HG03432 (cell line): ENCODE measurements at regions not wholly inside any gene's neighbourhood (a gene's known extent, or its start where the extent isn't known, plus 50 kb on each side); places are given as distances from the start of the nearest gene placed in this dataset.
"Not testable (repeated sequence)": the region's sequence is repeated elsewhere in the genome, so short reads cannot be mapped to it uniquely, and the experiment has no call there.

Experiments used
- ATAC-seq: cut with Tn5 transposase; IDR thresholded peaks from one replicate; pipeline ENCODE4 v1.9.1; 2021; ENCODE audit warnings: mild to moderate bottlenecking, moderate library complexity; ENCODE audit not compliant: unreplicated experiment

DNA sequence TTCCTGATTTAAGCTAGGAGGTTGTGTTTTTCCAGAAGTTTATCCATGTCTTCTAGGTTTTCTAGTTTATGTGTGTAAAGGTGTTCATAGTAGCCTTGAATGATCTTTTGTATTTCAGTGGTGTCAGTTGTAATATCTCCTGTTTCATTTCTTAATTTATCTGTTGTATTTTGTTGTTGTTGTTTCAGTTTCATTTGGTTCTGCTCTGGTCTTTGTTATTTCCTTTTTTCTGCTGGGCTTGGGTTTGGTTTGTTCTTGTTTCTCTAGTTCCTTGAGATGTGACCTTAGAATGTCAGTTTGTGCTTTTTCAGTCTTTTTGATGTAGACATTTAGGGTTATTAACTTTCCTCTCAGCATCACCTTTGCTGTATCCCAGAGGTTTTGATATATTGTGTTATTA, 62.8 kb downstream of the SCP2D1 start:
- not testable (repeated sequence) for ATAC-seq

- ATAC-seq: no peak
Observed at GRCh38 chr20:18879262-18879661, 65.7 kb downstream of the SCP2D1 start.

DNA sequence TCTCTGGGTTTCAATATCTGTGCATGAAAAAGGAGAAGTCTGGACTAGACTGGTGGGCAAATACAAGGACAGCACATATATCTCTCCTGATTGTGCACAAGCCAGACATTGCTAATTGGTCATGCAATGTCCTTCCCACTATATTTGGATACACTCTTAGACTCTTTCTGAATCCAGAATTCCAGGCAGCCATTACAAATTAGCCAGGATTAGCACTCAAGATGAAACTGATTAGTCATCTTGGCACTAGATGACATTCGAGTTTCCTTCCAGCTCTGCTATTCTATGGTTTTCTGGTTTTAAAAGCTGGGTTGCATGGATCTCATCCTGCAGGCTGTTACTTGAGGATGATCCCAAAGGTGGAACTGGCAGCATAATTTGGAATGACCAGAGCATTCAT, 73.2 kb downstream of the SCP2D1 start:
- ATAC-seq: no peak

GRCh38 chr20:18901980-18902737, 88.6 kb downstream of the SCP2D1 start:
- no peak for ATAC-seq

- ATAC-seq: no peak
Observed at GRCh38 chr20:18904192-18904591, 90.6 kb downstream of the SCP2D1 start.

GRCh38 chr20:18904624-18905023, 91.0 kb downstream of the SCP2D1 start:
- no peak for ATAC-seq

DNA sequence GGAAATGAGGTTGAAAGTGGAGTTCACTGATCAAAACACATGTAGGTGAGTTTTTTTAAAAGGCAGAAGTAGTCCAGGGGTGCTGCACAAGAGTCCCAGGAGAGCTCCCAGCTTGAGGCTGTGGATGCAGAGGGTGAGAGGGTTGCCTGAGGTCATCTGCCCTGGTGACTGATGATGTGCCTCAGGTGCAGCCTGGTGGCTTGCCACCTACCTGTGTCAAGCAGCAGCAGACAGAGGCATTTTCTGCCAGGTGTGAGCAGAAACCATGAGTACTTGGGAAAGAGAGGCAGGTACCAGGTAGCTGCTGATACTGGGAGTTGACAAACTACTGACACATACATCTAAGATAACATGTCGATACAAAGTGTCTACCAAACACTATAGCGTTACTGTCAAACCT, 92.5 kb downstream of the SCP2D1 start:
- no peak for ATAC-seq

DNA sequence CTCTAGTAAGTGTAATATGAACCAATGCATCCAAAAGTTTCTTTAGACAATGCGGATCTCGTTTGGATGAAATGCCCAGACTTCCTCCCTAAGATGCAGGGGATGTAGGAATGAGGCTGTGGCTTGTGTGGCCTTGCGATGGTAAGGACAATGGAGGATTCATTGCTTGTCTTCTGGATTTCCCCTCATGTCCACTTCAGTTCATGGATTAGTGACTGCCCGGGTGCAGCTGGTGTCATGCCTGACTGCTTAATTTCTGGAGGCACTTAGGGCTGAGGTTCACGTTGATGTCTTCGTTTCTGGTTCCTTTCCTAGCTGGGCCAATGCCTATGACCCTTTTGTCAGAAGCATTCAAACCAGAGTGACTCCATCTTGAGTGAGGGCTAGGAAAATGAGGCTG, 93.8 kb downstream of the SCP2D1 start:
- ATAC-seq: no peak

DNA sequence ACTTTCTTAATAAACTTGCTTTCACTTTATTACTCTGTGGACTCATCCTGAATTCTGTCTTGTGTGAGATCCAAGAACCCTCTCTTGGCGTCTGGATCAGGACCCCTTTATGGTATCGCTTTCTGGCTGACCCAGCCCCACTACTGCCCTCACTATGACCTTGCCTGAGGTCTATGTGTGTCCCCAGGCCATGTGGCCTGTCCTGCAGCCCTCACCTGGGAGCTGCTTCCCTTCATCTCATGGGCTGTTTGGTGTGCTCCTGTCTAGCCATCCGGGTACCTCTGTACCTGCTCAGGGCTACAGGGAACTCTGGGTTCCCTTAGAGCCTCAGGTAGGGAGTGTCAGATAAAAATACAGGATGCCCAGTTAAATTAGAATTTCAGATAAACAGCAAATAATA, 94.5 kb downstream of the SCP2D1 start:
- no peak for ATAC-seq

- no peak for ATAC-seq
Observed at GRCh38 chr20:18909254-18909653, 95.7 kb downstream of the SCP2D1 start.

DNA sequence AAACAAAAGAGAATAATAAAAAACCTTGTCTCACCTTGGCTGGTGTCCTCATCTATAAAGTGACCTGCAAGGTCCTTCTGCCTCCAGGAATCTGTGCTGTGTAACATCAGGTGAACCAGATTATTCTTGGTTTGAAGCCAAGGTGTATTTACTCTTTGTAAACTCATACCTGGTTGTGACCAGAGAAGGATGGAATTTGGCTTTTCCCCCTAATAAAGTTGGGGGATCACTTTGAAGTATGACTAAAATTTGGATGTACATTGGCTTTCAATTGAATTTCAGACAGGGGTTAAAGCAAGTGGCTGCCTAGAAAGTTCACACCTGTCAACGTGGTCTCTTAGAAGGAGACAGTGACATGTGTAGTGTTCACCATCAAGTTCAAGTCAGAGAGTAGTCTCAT, 100.1 kb downstream of the SCP2D1 start:
- ATAC-seq: no peak

GRCh38 chr20:18914796-18915195, 101.2 kb downstream of the SCP2D1 start:
- no peak for ATAC-seq

GRCh38 chr20:18916886-18917750, 103.5 kb downstream of the SCP2D1 start:
- no peak for ATAC-seq

GRCh38 chr20:18919996-18920395, 106.4 kb downstream of the SCP2D1 start:
- no peak for ATAC-seq

DNA sequence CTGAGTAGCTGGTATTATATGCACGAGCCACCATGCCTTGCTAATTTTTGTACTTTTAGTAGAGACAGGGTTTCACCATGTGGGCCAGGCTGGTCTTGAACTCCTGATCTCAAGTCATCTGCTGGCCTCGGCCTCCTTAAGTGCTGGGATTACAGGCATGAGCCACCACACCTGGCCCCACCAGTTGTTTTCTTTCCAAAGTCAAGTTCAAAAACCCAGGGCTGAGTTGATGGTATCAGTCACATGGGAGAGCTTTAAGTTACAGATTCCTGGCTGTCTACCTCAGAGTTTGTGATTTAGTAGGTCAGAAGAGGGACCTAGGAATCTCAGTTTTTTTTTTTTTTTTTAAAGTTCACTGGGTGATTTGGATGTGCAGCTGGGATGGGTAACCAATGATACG, 107.7 kb downstream of the SCP2D1 start:
- ATAC-seq: no peak

DNA sequence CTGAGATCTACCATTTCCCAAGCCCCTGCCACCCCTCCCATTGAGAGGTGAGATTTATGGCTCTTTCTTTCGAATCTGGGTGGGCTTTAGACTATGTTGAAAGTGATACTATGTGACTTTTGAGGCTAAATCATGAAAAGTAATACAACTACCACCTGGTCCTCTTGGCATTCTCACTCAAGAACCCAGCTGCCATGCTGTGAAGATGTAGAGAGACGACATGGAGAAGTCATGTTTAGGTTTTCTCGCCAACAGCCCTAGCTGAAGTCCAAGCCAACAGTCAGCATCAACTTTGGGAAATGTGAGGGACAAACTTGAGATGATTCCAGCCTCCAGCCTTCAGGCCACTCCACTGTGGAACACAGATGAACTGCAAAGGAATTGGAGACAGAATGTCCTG, 108.7 kb downstream of the SCP2D1 start:
- ATAC-seq: no peak

DNA sequence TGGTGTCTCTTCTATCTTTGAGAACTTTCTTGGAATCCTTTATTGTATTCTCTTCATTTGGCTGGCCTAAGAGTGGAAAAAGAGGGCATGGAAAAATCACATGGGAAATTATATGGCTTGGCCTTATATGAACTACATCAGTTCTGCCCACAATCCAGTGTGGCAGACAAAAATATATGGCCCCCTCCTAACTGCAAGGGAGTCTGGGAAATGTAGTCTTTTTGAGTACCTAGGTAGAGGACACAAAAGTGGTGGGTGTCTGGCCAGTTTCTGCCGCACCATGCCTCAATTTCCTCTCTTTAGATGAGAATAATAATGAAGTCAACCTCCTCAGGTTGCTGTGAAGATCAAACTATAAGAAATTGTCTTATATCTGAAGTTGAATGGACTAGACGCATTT, 109.3 kb downstream of the SCP2D1 start:
- ATAC-seq: no peak

GRCh38 chr20:18926965-18927364, 113.4 kb downstream of the SCP2D1 start:
- no peak for ATAC-seq

- no peak for ATAC-seq
Observed at GRCh38 chr20:18928626-18929025, 115.0 kb downstream of the SCP2D1 start.

DNA sequence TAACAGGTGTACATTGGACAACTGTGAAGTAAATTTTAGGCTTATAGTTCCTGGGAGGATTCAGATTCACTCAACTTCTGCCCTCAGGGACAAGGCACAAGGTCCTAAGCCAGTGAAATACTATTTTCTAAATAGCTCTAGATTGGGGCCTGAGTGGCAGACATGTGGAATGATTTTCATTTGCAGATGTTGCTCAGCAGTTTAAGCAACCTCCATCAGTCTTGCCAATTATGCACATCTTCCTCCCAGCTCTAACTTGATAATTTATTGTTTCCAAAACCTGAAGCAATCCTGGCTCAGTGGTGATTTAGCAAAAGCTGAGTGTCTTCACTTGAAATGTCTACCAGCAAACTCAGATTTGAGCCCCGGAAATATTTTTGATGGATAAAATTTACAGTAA, 116.2 kb downstream of the SCP2D1 start:
- no peak for ATAC-seq

DNA sequence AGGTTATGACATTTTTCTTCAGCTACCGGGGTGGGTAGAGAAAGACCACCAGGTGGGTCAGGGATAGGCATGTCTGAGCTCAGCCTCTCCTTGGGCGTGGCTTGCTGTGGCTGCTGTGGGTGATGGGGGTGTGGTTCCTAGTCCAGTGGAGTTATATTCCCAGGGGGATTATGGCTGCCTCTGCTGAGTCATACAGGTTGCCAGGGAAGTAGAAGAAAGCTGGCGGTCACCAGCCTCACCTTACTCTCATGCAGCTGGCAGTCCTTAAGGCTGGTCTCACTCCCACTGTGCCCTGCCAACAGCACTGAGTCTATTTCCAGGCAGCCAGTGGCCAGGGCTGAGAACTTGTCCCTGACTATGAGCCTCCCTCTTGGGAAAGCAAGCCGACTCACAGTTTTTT, 130.0 kb downstream of the SCP2D1 start:
- ATAC-seq: no peak

DNA sequence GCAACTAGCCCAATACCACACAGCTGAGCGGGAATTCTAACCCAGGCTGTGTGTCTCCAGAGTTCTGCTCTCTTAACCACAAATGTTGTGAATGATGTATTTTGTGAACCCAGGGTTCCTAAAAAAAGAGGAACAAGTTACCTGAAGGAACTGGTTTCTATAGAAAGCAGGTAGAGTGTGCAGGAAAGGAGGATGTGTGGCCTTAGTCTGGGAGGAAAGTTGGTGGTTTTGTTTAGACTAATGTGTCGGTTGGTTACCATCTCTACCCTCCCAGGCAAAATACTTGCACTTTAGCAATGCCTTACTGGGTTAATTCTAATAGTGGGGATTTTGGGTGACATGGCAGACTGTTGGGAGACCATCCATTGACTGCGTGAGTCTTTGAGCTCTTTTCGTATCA, 143.3 kb downstream of the SCP2D1 start:
- no peak for ATAC-seq
